Esophagus squamous epithelium (tissue), 5 donors: ENCODE measurements at regions not wholly inside any gene's neighbourhood (a gene's known extent, or its start where the extent isn't known, plus 50 kb on each side); places are given as distances from the start of the nearest gene placed in this dataset.

Source experiments
- DNase-seq: peaks from one replicate; lab custom pipeline; 2025; lab: John Stamatoyannopoulos, UW
- H3K27ac ChIP-seq, 4 donors: fragments of 200-600 bp; sonication (generic); one replicate each; pipeline ENCODE4 v1.5.1; 2016 to 2019; ENCODE audit warnings: mild to moderate bottlenecking in 1 of 4
- H3K27me3 ChIP-seq, 4 donors: fragments of 200-600 bp; sonication (generic); 1 replicate in 3 of 4; 2 replicates in 1 of 4; pipeline versions ENCODE4 v1.5.1 to v1.6.0; 2017 to 2021; ENCODE audit warnings: antibody characterized with exemption in 1 of 4
- H3K36me3 ChIP-seq, 3 donors: fragments of 200-600 bp; sonication (generic); one replicate each; pipeline ENCODE4 v1.5.1; 2016 to 2019
- H3K4me1 ChIP-seq, 3 donors: fragments of 200-600 bp; sonication (generic); one replicate each; pipeline ENCODE4 v1.5.1; 2017 to 2019
- H3K4me3 ChIP-seq, 4 donors: fragments of 200-600 bp; sonication (generic); 1 replicate in 3 of 4; 2 replicates in 1 of 4; pipeline ENCODE4 v1.5.1; 2016 to 2019; ENCODE audit warnings: mild to moderate bottlenecking in 2 of 4, moderate library complexity in 1 of 4
- H3K9me3 ChIP-seq, 3 donors: fragments of 200-600 bp; sonication (generic); one replicate each; pipeline ENCODE4 v1.5.1; 2016 to 2019
- POLR2A ChIP-seq, 4 donors: fragments of 450-650 bp; IDR thresholded peaks; one replicate each; pipeline ENCODE4 v1.6.1; 2017; ENCODE audit warnings: antibody characterized with exemption in 4 of 4, mild to moderate bottlenecking in 4 of 4, moderate library complexity in 3 of 4
- WGBS, 2 donors: methylation state at CpG; one replicate each; pipeline ENCODE4 v1.1.5; 2018; 5-methylcytosine and 5-hydroxymethylcytosine counted together
- intact Hi-C: fragments of 100-400 bp; cut with DNase I; formaldehyde crosslinking; loops from one replicate; pipeline ENCODE4 v1.15.0; 2022
- TF ChIP-seq, protein P1 (sequence below), 6 experiments: fragments of 450-650 bp in 4 of 6; fragments of 200-600 bp in 2 of 6; sonication (generic) in 2 of 6; IDR thresholded peaks; one replicate each; pipeline ENCODE4 v1.5.1; 2016 to 2019; ENCODE audit warnings: antibody characterized with exemption in 6 of 6, mild to moderate bottlenecking in 4 of 6, moderate library complexity in 4 of 6
- donor health status: DM: yes; HTN: yes; CAD: no.

DNA sequence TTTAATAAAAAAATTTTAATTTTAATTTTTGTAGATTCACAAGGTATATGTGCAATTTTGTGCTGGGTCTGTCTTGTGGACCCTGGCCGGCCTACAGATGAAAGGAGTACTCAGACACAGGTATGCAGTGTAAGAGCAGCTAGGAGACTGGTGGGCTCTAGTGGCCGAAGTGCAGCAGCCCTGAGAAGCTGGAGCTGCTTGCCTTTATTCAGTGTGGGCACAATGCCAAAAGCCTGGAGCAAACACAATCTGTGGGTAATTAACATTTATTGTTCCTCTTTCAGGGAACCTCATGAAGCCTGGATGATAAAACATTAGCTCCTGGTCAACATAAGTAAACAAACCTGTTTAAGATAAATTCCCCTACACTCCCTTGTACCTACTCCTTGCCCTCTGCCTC lies 135.7 kb upstream of the SEL1L start:
- H3K27me3 ChIP-seq: no peaks in the 10 kb centered on the region
- TF ChIP-seq POLR2A (IDR thresholded peaks at IDR 0.05): no peak
- TF ChIP-seq, protein P1, sequence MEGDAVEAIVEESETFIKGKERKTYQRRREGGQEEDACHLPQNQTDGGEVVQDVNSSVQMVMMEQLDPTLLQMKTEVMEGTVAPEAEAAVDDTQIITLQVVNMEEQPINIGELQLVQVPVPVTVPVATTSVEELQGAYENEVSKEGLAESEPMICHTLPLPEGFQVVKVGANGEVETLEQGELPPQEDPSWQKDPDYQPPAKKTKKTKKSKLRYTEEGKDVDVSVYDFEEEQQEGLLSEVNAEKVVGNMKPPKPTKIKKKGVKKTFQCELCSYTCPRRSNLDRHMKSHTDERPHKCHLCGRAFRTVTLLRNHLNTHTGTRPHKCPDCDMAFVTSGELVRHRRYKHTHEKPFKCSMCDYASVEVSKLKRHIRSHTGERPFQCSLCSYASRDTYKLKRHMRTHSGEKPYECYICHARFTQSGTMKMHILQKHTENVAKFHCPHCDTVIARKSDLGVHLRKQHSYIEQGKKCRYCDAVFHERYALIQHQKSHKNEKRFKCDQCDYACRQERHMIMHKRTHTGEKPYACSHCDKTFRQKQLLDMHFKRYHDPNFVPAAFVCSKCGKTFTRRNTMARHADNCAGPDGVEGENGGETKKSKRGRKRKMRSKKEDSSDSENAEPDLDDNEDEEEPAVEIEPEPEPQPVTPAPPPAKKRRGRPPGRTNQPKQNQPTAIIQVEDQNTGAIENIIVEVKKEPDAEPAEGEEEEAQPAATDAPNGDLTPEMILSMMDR (IDR thresholded peaks at IDR 0.05): no peak
- H3K4me3 ChIP-seq: no peak overlapping the region
- no peaks in the 10 kb centered on the region for H3K36me3 ChIP-seq
- no peaks in the 10 kb centered on the region for H3K9me3 ChIP-seq
- DNase-seq: no peak
- H3K27ac ChIP-seq: no peak overlapping the region
- intact Hi-C loops: no loop called here
- no peaks in the 10 kb centered on the region for H3K4me1 ChIP-seq
- WGBS, 2 donors: 80 to 86% methylated on average over 2 of the region's 2 CpGs

DNA sequence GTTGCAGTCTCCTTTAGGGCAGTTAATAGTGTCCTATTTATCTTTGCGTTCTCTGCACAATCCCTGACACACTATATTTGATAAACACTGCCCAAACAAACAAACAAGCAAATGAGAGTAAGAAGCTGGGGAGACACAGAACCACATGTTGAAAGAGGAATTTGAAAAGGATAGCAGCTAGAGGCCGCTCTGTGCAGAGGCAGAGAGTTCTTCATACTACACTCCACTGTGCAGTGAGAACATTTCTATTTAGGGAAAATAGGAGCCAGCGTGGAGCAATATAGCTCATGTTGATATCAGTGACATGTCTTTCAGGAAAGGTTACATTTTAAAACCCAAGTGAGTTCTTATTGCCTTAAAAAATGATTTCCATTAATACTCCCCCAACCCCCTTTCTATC lies 140.3 kb upstream of the SEL1L start:
- H3K27me3 ChIP-seq: no peaks in the 10 kb centered on the region
- intact Hi-C loops: no loop called here
- H3K36me3 ChIP-seq: no peaks in the 10 kb centered on the region
- no peak for TF ChIP-seq POLR2A (IDR thresholded peaks at IDR 0.05)
- TF ChIP-seq, protein P1 (IDR thresholded peaks at IDR 0.05): no peak
- DNase-seq: no peak
- no peaks in the 10 kb centered on the region for H3K4me1 ChIP-seq
- 57 to 58% methylated on average over 3 of the region's 3 CpGs for WGBS, 2 donors
- no peaks in the 10 kb centered on the region for H3K9me3 ChIP-seq
- H3K4me3 ChIP-seq: no peak overlapping the region
- no peak overlapping the region for H3K27ac ChIP-seq

DNA sequence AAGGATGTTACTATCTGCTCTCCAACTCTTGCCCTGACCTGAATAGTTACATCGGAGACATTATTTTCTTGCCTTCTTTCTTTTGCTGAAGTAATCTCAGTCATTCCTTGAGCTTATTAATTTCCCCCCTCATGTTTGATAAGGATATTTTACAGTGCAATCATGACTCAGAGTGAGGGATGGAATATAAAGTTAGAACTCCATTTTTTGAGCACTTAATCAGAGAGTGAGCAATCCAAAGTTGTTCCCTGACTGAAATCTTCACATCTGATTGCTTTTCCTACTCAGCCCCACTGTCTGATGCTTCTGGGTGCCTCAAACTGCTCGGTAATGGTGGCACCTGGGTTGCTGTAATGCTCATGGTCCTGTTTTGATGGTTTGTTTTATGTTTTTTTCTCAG lies 142.7 kb upstream of the SEL1L start:
- H3K4me3 ChIP-seq: no peak overlapping the region
- no peaks in the 10 kb centered on the region for H3K4me1 ChIP-seq
- TF ChIP-seq, protein P1 (IDR thresholded peaks at IDR 0.05): no peak
- TF ChIP-seq POLR2A (IDR thresholded peaks at IDR 0.05): no peak
- intact Hi-C loops: no loop called here
- no peaks in the 10 kb centered on the region for H3K27me3 ChIP-seq
- no peak overlapping the region for H3K27ac ChIP-seq
- no peak for DNase-seq
- WGBS, 2 donors: 72 to 77% methylated on average over 2 of the region's 2 CpGs
- H3K9me3 ChIP-seq: no peaks in the 10 kb centered on the region
- H3K36me3 ChIP-seq: no peaks in the 10 kb centered on the region

DNA sequence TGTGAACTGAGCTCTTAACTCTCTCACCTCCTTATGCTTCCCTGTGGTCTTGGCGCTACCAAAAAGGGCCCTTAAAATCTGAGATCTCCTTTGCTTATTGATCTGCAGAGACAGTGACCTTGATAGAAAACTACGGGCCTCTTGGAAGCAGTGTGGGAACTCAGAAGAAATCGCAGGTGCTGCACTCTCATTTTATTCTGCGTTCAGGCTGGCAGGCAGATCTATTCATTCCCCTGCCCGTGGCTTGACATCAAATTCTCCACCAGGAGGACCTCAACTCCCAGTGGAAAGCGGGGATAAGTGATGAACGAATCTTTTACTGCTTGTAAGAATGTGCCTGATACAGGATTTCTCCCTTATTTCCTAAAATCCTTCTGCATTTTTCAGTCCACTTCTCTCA lies 143.2 kb upstream of the SEL1L start:
- no peaks in the 10 kb centered on the region for H3K27me3 ChIP-seq
- WGBS, 2 donors: 73 to 88% methylated on average over 7 of the region's 7 CpGs
- no peaks in the 10 kb centered on the region for H3K36me3 ChIP-seq
- H3K27ac ChIP-seq: no peak overlapping the region
- H3K4me3 ChIP-seq: no peak overlapping the region
- TF ChIP-seq POLR2A (IDR thresholded peaks at IDR 0.05): no peak
- TF ChIP-seq, protein P1 (IDR thresholded peaks at IDR 0.05): no peak
- no peaks in the 10 kb centered on the region for H3K9me3 ChIP-seq
- no peak for DNase-seq
- H3K4me1 ChIP-seq: no peaks in the 10 kb centered on the region
- intact Hi-C loops: no loop called here

DNA sequence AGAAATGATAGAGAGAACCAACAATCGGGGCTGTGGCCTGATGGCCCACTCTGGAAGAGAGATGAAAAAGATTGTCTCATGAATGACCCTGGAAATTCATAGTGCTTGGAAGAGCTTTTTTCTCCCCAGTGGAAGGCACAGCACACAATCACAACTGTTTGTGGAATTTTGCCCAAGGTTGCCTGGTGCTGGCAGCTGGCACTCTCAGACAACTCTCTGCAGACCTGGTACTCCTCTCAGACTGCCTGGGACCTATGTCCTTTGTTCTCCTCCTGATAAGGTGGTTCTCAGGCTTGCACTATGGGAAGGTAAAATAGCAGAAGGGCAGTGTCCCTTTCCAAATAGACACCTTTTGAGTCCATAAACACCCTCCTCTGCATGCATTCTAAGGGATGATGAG lies 144.1 kb upstream of the SEL1L start:
- H3K4me3 ChIP-seq: no peak overlapping the region
- H3K27me3 ChIP-seq: no peaks in the 10 kb centered on the region
- H3K9me3 ChIP-seq: no peaks in the 10 kb centered on the region
- H3K36me3 ChIP-seq: no peaks in the 10 kb centered on the region
- no peak overlapping the region for H3K27ac ChIP-seq
- WGBS, 2 donors: 58 to 74% methylated on average over 1 of the region's 1 CpG
- TF ChIP-seq, protein P1 (IDR thresholded peaks at IDR 0.05): no peak
- TF ChIP-seq POLR2A (IDR thresholded peaks at IDR 0.05): no peak
- no peaks in the 10 kb centered on the region for H3K4me1 ChIP-seq
- intact Hi-C loops: no loop called here
- DNase-seq: no peak
